VCaP (cell line): ENCODE measurements at regions not wholly inside any gene's neighbourhood (a gene's known extent, or its start where the extent isn't known, plus 50 kb on each side); places are given as distances from the start of the nearest gene placed in this dataset.

ENCODE experiments used
- H3K27ac ChIP-seq: fragments of 450-650 bp; 2 replicates; pipeline ENCODE4 v1.5.1; 2017
- TF ChIP-seq, protein P1 (sequence below): fragments of 450-650 bp; conservative IDR thresholded peaks from 2 replicates; pipeline ENCODE4 v1.5.1; 2017; ENCODE audit warnings: mild to moderate bottlenecking, moderate library complexity

DNA sequence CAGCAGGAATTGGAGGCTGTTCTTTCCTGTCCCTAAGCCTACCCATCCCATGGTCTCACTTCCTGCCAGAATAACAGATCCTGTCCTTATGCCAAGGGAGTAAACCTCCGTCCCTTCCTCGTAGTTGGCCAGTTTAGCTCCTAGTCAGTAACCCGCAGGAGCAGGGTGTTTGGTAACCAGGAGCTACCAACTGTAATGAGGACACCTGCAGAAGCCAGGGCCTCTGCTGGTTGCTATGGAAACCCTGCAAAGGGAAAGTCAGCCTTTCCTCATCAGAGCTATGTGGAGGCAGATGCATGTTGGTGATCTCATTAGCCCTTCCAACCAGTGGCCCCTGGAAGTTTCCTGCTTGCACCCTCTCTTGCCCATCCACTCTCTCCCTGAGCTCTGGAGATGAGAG, 368.2 kb upstream of the SULF2 start:
- TF ChIP-seq, protein P1, sequence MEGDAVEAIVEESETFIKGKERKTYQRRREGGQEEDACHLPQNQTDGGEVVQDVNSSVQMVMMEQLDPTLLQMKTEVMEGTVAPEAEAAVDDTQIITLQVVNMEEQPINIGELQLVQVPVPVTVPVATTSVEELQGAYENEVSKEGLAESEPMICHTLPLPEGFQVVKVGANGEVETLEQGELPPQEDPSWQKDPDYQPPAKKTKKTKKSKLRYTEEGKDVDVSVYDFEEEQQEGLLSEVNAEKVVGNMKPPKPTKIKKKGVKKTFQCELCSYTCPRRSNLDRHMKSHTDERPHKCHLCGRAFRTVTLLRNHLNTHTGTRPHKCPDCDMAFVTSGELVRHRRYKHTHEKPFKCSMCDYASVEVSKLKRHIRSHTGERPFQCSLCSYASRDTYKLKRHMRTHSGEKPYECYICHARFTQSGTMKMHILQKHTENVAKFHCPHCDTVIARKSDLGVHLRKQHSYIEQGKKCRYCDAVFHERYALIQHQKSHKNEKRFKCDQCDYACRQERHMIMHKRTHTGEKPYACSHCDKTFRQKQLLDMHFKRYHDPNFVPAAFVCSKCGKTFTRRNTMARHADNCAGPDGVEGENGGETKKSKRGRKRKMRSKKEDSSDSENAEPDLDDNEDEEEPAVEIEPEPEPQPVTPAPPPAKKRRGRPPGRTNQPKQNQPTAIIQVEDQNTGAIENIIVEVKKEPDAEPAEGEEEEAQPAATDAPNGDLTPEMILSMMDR, result no peak
- H3K27ac ChIP-seq, result no peak overlapping the region

DNA sequence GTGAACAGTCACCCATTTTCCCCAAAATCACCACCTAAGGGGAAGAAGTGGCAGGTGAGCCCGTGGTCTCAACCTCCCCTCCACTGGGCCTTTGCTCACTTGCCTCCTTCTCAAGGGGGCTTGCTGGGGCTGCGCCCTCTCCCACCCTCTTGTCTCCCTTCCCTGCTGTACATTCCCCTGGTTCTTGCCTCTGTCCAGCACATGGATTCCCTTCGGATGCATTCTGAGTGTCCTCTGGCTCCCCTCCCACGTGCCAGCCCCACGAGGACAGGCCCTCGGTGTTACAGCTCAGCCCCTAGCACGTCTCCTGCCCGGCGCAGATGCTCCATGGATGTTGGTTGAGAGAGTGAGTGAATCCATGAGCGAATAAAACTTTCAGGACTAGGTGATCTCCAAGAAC, 367.8 kb upstream of the SULF2 start:
- H3K27ac ChIP-seq, result no peak overlapping the region
- TF ChIP-seq, protein P1, result no peak

DNA sequence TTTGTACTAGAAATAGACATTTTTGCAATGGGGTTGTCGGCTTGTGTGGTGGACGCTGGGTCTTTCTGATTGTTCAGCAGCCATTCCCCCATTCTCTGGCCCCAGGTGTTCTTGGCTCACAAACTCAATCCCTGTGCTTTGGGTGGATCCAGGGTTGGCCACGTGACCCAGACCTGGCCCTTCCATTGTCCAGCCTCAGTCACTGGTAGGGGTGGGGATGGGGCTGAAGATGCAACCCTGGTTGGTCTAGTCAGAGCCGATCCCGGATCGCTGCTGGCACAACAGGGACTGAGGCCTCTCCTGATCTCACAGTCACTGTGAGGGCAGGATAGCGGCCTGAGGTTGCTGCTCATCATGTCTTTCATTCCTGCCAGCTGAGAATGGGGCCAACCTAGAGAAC, 365.3 kb upstream of the SULF2 start:
- no peak overlapping the region for H3K27ac ChIP-seq
- TF ChIP-seq, protein P1, result no peak

DNA sequence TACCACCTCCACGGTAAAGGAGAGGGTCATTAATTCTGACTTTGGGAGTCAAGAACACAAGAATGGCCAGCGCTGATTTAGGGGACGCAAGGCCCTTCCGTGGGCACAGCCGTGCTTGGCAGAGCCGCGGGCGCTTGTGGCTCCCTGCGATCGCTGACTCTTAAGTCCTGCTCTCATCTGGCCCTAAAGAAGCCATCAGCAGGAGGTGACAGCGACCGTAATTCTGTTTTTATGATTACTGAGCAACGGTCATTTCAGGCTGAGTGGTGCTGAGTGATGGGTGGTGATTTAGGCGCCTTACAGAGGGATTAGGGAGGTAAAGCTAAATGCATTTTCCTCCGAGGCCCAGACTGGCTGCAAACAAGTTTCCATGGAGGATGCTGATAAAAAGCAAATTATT, 364.6 kb upstream of the SULF2 start:
- TF ChIP-seq, protein P1, result no peak
- no peak overlapping the region for H3K27ac ChIP-seq

DNA sequence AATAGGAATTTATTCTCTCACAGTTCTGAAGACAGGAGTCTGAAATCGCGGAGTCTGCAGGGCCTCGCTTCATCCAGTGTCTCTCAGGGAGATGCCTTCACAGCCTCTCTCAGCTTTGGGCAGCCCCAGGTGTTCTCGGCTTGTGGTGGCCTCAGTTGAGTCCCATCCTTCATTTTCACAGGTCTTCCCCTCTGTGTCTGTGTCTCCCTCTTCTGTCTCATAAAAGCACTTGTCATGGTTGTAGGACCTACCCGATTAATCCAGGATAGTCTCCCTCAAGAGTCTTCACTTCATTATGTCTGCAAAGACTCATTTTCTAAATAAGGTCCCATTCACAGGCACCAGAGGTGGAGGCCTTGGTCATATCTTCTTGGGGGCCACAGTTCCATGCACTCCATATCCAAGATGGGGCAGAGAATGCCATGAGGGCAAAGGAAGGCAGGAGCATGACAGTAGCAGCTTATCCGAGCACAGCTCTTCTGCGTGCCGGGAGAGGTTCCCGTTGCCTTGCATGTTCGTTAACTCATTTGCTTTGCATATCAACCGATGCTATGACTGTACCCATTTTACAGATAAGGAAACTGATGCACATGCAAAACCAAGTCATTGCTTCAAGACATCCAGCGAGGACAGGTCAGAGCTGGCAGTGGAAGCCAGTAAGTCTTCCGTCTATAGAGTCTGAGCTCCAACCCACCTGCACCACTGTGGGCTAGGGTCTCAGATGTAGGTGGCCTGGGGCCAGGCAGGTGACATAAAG, 363.8 kb upstream of the SULF2 start:
- H3K27ac ChIP-seq, result no peak overlapping the region
- TF ChIP-seq, protein P1, result peak; percentile 15; the same call in 1 of the 2 replicates

DNA sequence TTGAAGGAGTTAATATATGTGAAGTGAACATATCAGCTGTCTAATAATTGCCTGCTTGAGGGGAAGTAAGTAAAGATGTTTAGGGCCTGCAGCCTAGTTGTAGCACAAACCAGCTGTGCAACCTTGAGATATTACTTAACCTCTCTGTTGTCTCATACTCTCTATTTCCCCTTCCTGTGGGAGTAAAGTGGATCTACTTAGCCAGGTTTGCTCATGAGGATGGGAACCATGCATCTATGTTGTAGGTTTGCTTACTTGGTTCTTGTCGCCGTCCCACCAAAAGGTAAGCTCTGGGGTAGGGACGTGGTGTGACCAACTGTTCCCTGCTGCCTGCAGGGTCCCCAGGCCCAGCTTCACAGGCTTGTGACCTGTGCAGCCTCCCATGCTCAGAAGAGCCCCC, 362.7 kb upstream of the SULF2 start:
- H3K27ac ChIP-seq, result no peak overlapping the region
- TF ChIP-seq, protein P1, result no peak

DNA sequence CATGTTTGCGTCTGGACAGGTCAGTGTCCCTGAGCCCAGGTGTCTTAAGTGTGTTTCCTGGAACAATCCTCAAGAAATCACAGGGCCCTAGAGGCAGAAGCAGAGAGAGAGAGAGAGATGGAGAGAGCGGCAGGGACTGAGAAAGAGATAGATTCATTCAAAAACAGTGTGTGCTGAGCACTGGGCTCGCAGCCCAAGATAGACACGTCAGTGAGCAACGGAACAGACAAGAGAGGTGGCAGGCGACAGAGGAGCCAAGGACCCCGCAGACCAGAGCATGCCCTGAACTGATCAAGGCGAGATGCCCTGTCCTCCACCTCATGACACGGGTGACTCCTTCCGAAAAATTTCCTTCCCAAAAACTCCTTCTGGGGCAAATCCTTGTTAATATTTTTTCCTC, 362.0 kb upstream of the SULF2 start:
- TF ChIP-seq, protein P1, result no peak
- H3K27ac ChIP-seq, result no peak overlapping the region
